PC-9 (cell line): ENCODE measurements at regions not wholly inside any gene's neighbourhood (a gene's known extent, or its start where the extent isn't known, plus 50 kb on each side); places are given as distances from the start of the nearest gene placed in this dataset.

Source experiments
- BruUV-seq: library from RNA; stranded (reverse); fragments of 400-500 nt; replicated peaks from 2 replicates; lab custom pipeline; 2021; lab: Mats Ljungman, UMichigan
- CTCF ChIA-PET: fragments of 300-600 bp; sonication (Branson Sonifier 250); formaldehyde crosslinking; loops from one replicate; lab custom pipeline; 2022; ENCODE audit warnings: antibody characterized with exemption; lab: Charles Lee
- POLR2A ChIA-PET: fragments of 300-600 bp; sonication (Branson Sonifier 250); formaldehyde crosslinking; loops from one replicate; lab custom pipeline; 2022; ENCODE audit warnings: antibody characterized with exemption; ENCODE audit not compliant: unreplicated experiment; lab: Charles Lee
- DNase-seq, 2 experiments: peaks; one replicate each; pipeline versions ENCODE4 v3.0.0 to v3.0.0-alpha.2; 2015 to 2022; ENCODE audit warnings: mixed read lengths in 1 of 2
- H2AFZ ChIP-seq: fragments of 200-600 bp; sonication (generic); 2 replicates; pipeline ENCODE4 v1.8.1; 2017; ENCODE audit warnings: antibody characterized with exemption
- H3F3A ChIP-seq: fragments of 200-600 bp; sonication (generic); 2 replicates; pipeline ENCODE4 v1.8.1; 2017; ENCODE audit warnings: antibody characterized with exemption, mild to moderate bottlenecking, low read depth; ENCODE audit not compliant: insufficient read depth
- H3K27ac ChIP-seq: fragments of 200-600 bp; sonication (generic); 2 replicates; pipeline ENCODE4 v1.6.1; 2016; ENCODE audit warnings: mixed run types
- H3K27me3 ChIP-seq: fragments of 200-600 bp; sonication (generic); 2 replicates; pipeline ENCODE4 v1.6.1; 2016; ENCODE audit warnings: low read depth, mixed run types; ENCODE audit not compliant: insufficient read depth
- H3K36me3 ChIP-seq: fragments of 200-600 bp; sonication (generic); 2 replicates; pipeline ENCODE4 v1.6.1; 2016; ENCODE audit warnings: low read depth, mixed run types
- H3K4me1 ChIP-seq: fragments of 200-600 bp; sonication (generic); replicated peaks from 2 replicates; pipeline ENCODE4 v1.6.1; 2016; ENCODE audit warnings: mixed run types; ENCODE audit not compliant: insufficient read depth
- H3K4me2 ChIP-seq: fragments of 200-600 bp; sonication (generic); 2 replicates; pipeline ENCODE4 v1.6.1; 2017; ENCODE audit warnings: mixed run types
- H3K4me3 ChIP-seq: fragments of 200-600 bp; sonication (generic); 2 replicates; pipeline ENCODE4 v1.6.1; 2016; ENCODE audit warnings: mixed run types
- H3K79me2 ChIP-seq: fragments of 200-600 bp; sonication (generic); 2 replicates; pipeline ENCODE4 v1.6.1; 2017; ENCODE audit warnings: low read depth, mixed run types
- H3K9me2 ChIP-seq: fragments of 200-600 bp; sonication (generic); 2 replicates; pipeline ENCODE4 v1.8.1; 2017; ENCODE audit warnings: mild to moderate bottlenecking; ENCODE audit not compliant: insufficient read depth
- H3K9me3 ChIP-seq: fragments of 200-600 bp; sonication (generic); 2 replicates; pipeline ENCODE4 v1.8.1; 2016; ENCODE audit warnings: low read depth; ENCODE audit not compliant: insufficient read depth
- H4K20me1 ChIP-seq: fragments of 200-600 bp; sonication (generic); 2 replicates; pipeline ENCODE4 v1.8.1; 2017; ENCODE audit not compliant: insufficient read depth
- EZH2 ChIP-seq: fragments of 200-600 bp; sonication (generic); IDR thresholded peaks from 2 replicates; pipeline ENCODE4 v1.8.0; 2017; ENCODE audit warnings: antibody characterized with exemption, low read depth
- intact Hi-C: fragments of 100-400 bp; cut with micrococcal nuclease; formaldehyde crosslinking; loops from one replicate; pipeline ENCODE4 v1.10.0; 2022; ENCODE audit not compliant: unreplicated experiment
- TF ChIP-seq, protein P1 (sequence below): fragments of 200-600 bp; sonication (generic); conservative IDR thresholded peaks from 2 replicates; pipeline ENCODE4 v1.6.1; 2017; ENCODE audit warnings: mixed run types, antibody characterized with exemption, mild to moderate bottlenecking, moderate library complexity

DNA sequence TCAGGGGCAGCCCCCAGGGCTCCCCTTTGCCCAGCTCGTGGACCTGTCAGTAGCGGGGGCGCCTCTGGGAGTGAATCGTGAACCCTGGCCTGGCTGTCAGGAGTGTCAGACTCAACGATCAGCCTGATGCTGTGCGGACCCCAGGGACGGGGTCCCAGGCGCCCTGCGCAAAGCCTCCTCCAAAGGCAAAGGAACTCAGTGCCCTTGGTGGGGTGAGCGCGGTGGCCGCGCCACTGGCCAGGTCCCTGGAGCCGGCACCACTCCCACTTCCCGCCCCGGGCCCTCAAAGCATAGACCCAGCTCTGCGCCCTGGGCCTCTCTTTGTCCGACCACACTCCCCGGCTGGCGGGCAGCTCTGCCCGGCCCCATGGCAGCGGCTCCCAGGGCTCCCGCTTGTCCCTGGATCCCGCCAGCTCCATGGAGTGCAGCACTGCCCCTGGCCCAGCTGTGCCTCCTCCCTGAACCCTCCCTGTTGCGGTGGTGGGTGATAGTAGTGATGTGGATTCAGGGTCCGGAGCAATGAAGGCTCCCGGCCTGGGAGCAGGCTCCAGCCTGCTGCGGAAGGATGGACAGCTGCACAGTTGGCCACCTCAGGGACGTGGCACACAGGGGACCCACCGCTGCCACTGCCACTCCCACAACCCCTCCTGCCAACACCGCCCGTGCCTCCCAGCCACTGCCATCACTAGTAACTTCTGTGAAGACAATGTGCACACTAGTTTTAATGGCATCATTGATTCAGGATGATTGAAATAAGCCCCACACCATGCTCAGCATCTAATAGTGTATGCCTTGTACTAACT lies 263.8 kb downstream of the ZBBX start:
- Histone ChIP-seq H3K9me2 (no peaks in the 10 kb centered on the region), H3K4me3 (no peak overlapping the region), H3K9me3 (no peaks in the 10 kb centered on the region), H3K4me2 (no peak overlapping the region), H3F3A (no peaks in the 10 kb centered on the region), H3K36me3 (no peaks in the 10 kb centered on the region), H3K79me2 (no peaks in the 10 kb centered on the region), H3K27me3 (no peaks in the 10 kb centered on the region), H4K20me1 (no peaks in the 10 kb centered on the region), H2AFZ (no peak overlapping the region), H3K27ac (no peak overlapping the region), H3K4me1 (no peaks in the 10 kb centered on the region)
- no peak for TF ChIP-seq EZH2
- TF ChIP-seq, protein P1, sequence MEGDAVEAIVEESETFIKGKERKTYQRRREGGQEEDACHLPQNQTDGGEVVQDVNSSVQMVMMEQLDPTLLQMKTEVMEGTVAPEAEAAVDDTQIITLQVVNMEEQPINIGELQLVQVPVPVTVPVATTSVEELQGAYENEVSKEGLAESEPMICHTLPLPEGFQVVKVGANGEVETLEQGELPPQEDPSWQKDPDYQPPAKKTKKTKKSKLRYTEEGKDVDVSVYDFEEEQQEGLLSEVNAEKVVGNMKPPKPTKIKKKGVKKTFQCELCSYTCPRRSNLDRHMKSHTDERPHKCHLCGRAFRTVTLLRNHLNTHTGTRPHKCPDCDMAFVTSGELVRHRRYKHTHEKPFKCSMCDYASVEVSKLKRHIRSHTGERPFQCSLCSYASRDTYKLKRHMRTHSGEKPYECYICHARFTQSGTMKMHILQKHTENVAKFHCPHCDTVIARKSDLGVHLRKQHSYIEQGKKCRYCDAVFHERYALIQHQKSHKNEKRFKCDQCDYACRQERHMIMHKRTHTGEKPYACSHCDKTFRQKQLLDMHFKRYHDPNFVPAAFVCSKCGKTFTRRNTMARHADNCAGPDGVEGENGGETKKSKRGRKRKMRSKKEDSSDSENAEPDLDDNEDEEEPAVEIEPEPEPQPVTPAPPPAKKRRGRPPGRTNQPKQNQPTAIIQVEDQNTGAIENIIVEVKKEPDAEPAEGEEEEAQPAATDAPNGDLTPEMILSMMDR: no peak
- BruUV-seq: no TSS peak
- POLR2A ChIA-PET: no interaction called here
- intact Hi-C loops: no loop called here
- DNase-seq: no peak
- CTCF ChIA-PET: no interaction called here

DNA sequence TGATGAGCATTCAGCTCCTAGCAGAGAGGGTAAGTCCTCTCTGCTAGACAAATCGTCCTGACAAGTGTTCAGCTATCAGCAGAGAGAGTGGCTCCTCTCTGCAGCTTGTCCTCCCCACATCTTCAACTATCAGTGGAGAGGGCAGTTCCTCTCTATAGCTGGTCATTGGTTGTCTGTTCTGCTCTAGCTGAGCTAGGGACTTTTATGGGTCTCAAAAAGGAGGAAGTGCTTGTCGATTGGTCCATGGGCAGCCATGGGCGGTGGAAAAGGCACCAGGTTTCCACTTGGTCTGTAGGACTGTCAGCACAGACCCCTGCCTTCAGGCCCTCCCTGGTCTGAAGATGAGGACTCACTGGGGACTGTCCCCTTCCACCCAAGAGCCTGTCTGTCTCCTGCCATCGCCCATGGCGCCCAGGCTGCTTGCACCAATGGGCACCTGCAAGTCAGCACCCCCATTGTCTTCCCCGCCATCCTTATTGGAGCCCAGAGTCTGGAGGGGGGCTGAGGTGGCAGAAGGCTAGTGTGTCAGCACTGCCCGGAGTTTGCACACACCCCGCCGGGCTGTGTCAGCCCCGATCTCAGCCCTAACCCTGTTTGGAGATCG lies 264.7 kb downstream of the ZBBX start:
- Histone ChIP-seq H3K36me3 (no peaks in the 10 kb centered on the region), H4K20me1 (no peaks in the 10 kb centered on the region), H2AFZ (no peak overlapping the region), H3K4me3 (no peak overlapping the region), H3K79me2 (no peaks in the 10 kb centered on the region), H3K4me2 (no peak overlapping the region), H3K9me3 (no peaks in the 10 kb centered on the region), H3K27ac (no peak overlapping the region), H3K4me1 (no peaks in the 10 kb centered on the region), H3F3A (no peaks in the 10 kb centered on the region), H3K9me2 (no peaks in the 10 kb centered on the region), H3K27me3 (no peaks in the 10 kb centered on the region)
- intact Hi-C loops: no loop called here
- TF ChIP-seq, protein P1: no peak
- TF ChIP-seq EZH2: no peak
- ChIA-PET POLR2A (no interaction called here), CTCF (no interaction called here)
- no TSS peak for BruUV-seq
- DNase-seq: no peak

DNA sequence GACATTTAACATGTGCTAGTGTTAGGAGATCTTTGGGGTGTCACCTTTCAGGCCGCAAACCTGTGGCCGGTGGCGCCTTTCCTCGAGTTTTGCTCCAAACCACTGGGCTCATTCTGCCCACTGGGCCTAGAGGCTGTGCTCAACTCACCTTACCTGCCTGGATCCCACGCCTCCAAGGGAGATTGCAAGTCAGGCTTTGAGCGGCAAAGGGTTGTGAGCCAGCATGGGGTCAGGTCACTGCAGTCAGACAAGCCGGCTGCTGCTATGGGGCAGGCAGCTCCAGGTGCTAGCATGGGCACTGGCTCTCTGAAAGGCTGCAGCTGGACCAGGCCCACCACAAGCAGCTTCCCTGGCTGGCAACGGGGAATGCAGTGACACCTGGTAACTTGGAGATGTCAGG lies 265.5 kb downstream of the ZBBX start:
- no peaks in the 10 kb centered on the region for H3K4me1 ChIP-seq
- H3F3A ChIP-seq: no peaks in the 10 kb centered on the region
- H3K27me3 ChIP-seq: no peaks in the 10 kb centered on the region
- TF ChIP-seq, protein P1: no peak
- TF ChIP-seq EZH2: no peak
- no peaks in the 10 kb centered on the region for H3K36me3 ChIP-seq
- H4K20me1 ChIP-seq: no peaks in the 10 kb centered on the region
- BruUV-seq: no TSS peak
- ChIA-PET POLR2A (no interaction called here), CTCF (no interaction called here)
- intact Hi-C loops: no loop called here
- no peak for DNase-seq
- H3K9me2 ChIP-seq: no peaks in the 10 kb centered on the region
- H3K9me3 ChIP-seq: no peaks in the 10 kb centered on the region
- H2AFZ ChIP-seq: no peak overlapping the region
- no peak overlapping the region for H3K4me2 ChIP-seq
- no peak overlapping the region for H3K27ac ChIP-seq
- no peak overlapping the region for H3K4me3 ChIP-seq
- H3K79me2 ChIP-seq: no peaks in the 10 kb centered on the region
